ENCODE measurements at regions not wholly inside any gene's neighbourhood (a gene's known extent, or its start where the extent isn't known, plus 50 kb on each side); places are given as distances from the start of the nearest gene placed in this dataset.

GRCh38 chr14:82104013-82104412 is 570.4 kb upstream of the SEL1L start:
- TF ChIP-seq, protein P1, sequence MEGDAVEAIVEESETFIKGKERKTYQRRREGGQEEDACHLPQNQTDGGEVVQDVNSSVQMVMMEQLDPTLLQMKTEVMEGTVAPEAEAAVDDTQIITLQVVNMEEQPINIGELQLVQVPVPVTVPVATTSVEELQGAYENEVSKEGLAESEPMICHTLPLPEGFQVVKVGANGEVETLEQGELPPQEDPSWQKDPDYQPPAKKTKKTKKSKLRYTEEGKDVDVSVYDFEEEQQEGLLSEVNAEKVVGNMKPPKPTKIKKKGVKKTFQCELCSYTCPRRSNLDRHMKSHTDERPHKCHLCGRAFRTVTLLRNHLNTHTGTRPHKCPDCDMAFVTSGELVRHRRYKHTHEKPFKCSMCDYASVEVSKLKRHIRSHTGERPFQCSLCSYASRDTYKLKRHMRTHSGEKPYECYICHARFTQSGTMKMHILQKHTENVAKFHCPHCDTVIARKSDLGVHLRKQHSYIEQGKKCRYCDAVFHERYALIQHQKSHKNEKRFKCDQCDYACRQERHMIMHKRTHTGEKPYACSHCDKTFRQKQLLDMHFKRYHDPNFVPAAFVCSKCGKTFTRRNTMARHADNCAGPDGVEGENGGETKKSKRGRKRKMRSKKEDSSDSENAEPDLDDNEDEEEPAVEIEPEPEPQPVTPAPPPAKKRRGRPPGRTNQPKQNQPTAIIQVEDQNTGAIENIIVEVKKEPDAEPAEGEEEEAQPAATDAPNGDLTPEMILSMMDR (IDR thresholded peaks at IDR 0.05), result no peak
- TF ChIP-seq POLR2AphosphoS5 (IDR thresholded peaks at IDR 0.05; ENCODE audit: insufficient read depth in 1 of 2, low read depth in 1 of 2), result no peak
- TF ChIP-seq POLR2A (IDR thresholded peaks at IDR 0.05), result no peak

All from vagina (tissue), 2 donors.